HCT116 (cell line): ENCODE measurements at regions not wholly inside any gene's neighbourhood (a gene's known extent, or its start where the extent isn't known, plus 50 kb on each side); places are given as distances from the start of the nearest gene placed in this dataset.

Experiments
- ATAC-seq: fragments of 200-7000 bp; cut with Tn5 transposase; 2 replicates; pipeline ENCODE4 v1.9.1; 2020; ENCODE audit warnings: mild to moderate bottlenecking, moderate library complexity
- BruUV-seq: library from RNA; stranded (reverse); fragments of 400-500 nt; replicated peaks from 2 replicates; lab custom pipeline; 2021; lab: Mats Ljungman, UMichigan
- CTCF ChIA-PET: fragments of 300-600 bp; sonication (Branson Sonifier 250); formaldehyde crosslinking; loops from one replicate; lab custom pipeline; 2021; ENCODE audit warnings: antibody characterized with exemption; lab: Charles Lee
- POLR2A ChIA-PET: fragments of 300-600, 350-600 bp; sonication (Branson Sonifier 250); formaldehyde crosslinking; loops from one replicate; lab custom pipeline; 2021; ENCODE audit warnings: antibody characterized with exemption; lab: Charles Lee
- RAD21 ChIA-PET, 2 experiments: fragments of 300-600 bp; sonication (Branson Sonifier 250); formaldehyde crosslinking; loops; one replicate each; lab custom pipeline; 2023; ENCODE audit warnings: low total read pairs in 2 of 2; ENCODE audit not compliant: uncharacterized antibody in 2 of 2, unreplicated experiment in 2 of 2, low non-redundant PET in 1 of 2; lab: Charles Lee
- DNase-seq: peaks from one replicate; pipeline ENCODE4 v3.0.0-alpha.2; 2010; ENCODE audit warnings: low read depth, low spot score
- H2AFZ ChIP-seq: fragments of 200-600 bp; shearing (Covaris generic), sonication (generic); 2 replicates; pipeline ENCODE4 v1.6.1; 2017; ENCODE audit warnings: low read depth, mixed run types, mixed read lengths, antibody characterized with exemption, low read length; ENCODE audit not compliant: poor library complexity, severe bottlenecking
- H3K27ac ChIP-seq: 2 replicates; pipeline ENCODE4 v1.5.1; 2012; ENCODE audit warnings: low read depth, low read length
- H3K27me3 ChIP-seq: fragments of 200-600 bp; sonication (generic); 2 replicates; pipeline ENCODE4 v1.6.1; 2016; ENCODE audit warnings: mixed run types, low read length, mixed read lengths; ENCODE audit not compliant: insufficient read depth
- H3K36me3 ChIP-seq, 2 experiments: fragments of 200-500 bp in 1 of 2; fragments of 200-600 bp in 1 of 2; sonication (Bioruptor generic) in 1 of 2; sonication (generic) in 1 of 2; 2 replicates each; pipeline versions ENCODE4 v1.5.1 to v1.6.1; 2014 to 2016; ENCODE audit warnings: low read length in 2 of 2, inconsistent platforms in 1 of 2, mixed read lengths in 1 of 2, mixed run types in 1 of 2; ENCODE audit not compliant: insufficient read depth in 2 of 2, control insufficient read depth in 1 of 2
- H3K4me1 ChIP-seq, 2 experiments: fragments of 200-600 bp in 1 of 2; sonication (generic) in 1 of 2; 2 replicates each; pipeline versions ENCODE4 v1.5.1 to v1.6.1; 2012 to 2017; ENCODE audit warnings: low read length in 2 of 2, inconsistent platforms in 1 of 2, mild to moderate bottlenecking in 1 of 2, mixed read lengths in 1 of 2, mixed run types in 1 of 2, moderate library complexity in 1 of 2; ENCODE audit not compliant: insufficient read depth in 2 of 2, control insufficient read depth in 1 of 2
- H3K4me2 ChIP-seq: fragments of 200-600 bp; sonication (generic); 2 replicates; pipeline ENCODE4 v1.6.1; 2017; ENCODE audit warnings: mixed run types, low read length, mixed read lengths
- H3K4me3 ChIP-seq, 2 experiments: fragments of 200-600 bp in 1 of 2; sonication (generic) in 1 of 2; replicated peaks in 1 of 2; 2 replicates each; pipeline ENCODE4 v1.5.1; 2011 to 2016; ENCODE audit warnings: low read length in 2 of 2, control low read depth in 1 of 2, low read depth in 1 of 2, mild to moderate bottlenecking in 1 of 2, mixed read lengths in 1 of 2, mixed run types in 1 of 2
- H3K79me2 ChIP-seq: fragments of 200-600 bp; sonication (generic); 2 replicates; pipeline ENCODE4 v1.6.1; 2017; ENCODE audit warnings: mild to moderate bottlenecking, mixed run types, low read length, moderate library complexity, mixed read lengths; ENCODE audit not compliant: insufficient read depth
- H3K9ac ChIP-seq: fragments of 200-600 bp; sonication (generic); 2 replicates; pipeline ENCODE4 v1.6.1; 2016; ENCODE audit warnings: low read length, mixed read lengths
- H3K9me2 ChIP-seq: fragments of 200-600 bp; sonication (generic), shearing (Covaris generic); 2 replicates; pipeline ENCODE4 v1.6.1; 2017; ENCODE audit warnings: mixed run types, mild to moderate bottlenecking, moderate library complexity; ENCODE audit not compliant: insufficient read depth
- H3K9me3 ChIP-seq, 2 experiments: fragments of 200-500 bp in 1 of 2; fragments of 200-600 bp in 1 of 2; sonication (Bioruptor generic) in 1 of 2; sonication (generic) in 1 of 2; 2 replicates each; pipeline ENCODE4 v1.6.1; 2014 to 2017; ENCODE audit warnings: low read length in 2 of 2, mixed read lengths in 2 of 2, inconsistent platforms in 1 of 2, low read depth in 1 of 2, mild to moderate bottlenecking in 1 of 2, mixed run types in 1 of 2, moderate library complexity in 1 of 2; ENCODE audit not compliant: control insufficient read depth in 1 of 2, insufficient read depth in 1 of 2
- H4K20me1 ChIP-seq: fragments of 200-600 bp; sonication (generic), shearing (Covaris generic); 2 replicates; pipeline ENCODE4 v1.6.1; 2017; ENCODE audit warnings: mixed run types, mild to moderate bottlenecking, moderate library complexity; ENCODE audit not compliant: insufficient read depth
- ATF3 ChIP-seq: IDR thresholded peaks from 2 replicates; pipeline ENCODE4 v1.6.1; 2012
- CBX3 ChIP-seq: IDR thresholded peaks from 2 replicates; pipeline ENCODE4 v1.6.1; 2012; ENCODE audit warnings: low read depth
- CEBPB ChIP-seq: IDR thresholded peaks from 2 replicates; pipeline ENCODE4 v1.6.1; 2012; ENCODE audit warnings: low read depth
- CTCF ChIP-seq, 3 experiments: fragments of 200-600 bp in 1 of 3; sonication (generic) in 1 of 3; IDR thresholded peaks in 2 of 3; conservative IDR thresholded peaks in 1 of 3; 2 replicates each; pipeline ENCODE4 v1.5.1; 2012 to 2017; ENCODE audit warnings: low read depth in 2 of 3, low read length in 2 of 3, antibody characterized with exemption in 1 of 3, borderline replicate concordance in 1 of 3, control low read depth in 1 of 3, mild to moderate bottlenecking in 1 of 3, mixed read lengths in 1 of 3, mixed run types in 1 of 3, moderate library complexity in 1 of 3; ENCODE audit not compliant: insufficient read depth in 1 of 3
- EGR1 ChIP-seq: IDR thresholded peaks from 2 replicates; pipeline ENCODE4 v1.6.1; 2012; ENCODE audit warnings: low read depth
- ELF1 ChIP-seq: IDR thresholded peaks from 2 replicates; pipeline ENCODE4 v1.6.1; 2012; ENCODE audit warnings: low read depth, borderline replicate concordance
- EZH2 ChIP-seq: fragments of 200-600 bp; sonication (generic); IDR thresholded peaks from 2 replicates; pipeline ENCODE4 v1.6.1; 2017; ENCODE audit warnings: antibody characterized with exemption, mixed run types
- FOSL1 ChIP-seq: IDR thresholded peaks from 2 replicates; pipeline ENCODE4 v1.6.1; 2012; ENCODE audit warnings: low read depth
- POLR2A ChIP-seq: IDR thresholded peaks from 2 replicates; pipeline ENCODE4 v1.7.0; 2011; ENCODE audit warnings: borderline replicate concordance; ENCODE audit not compliant: insufficient read depth, insufficient read length; ENCODE audit errors: extremely low read depth
- POLR2AphosphoS5 ChIP-seq: IDR thresholded peaks from 2 replicates; pipeline ENCODE4 v1.6.1; 2011; ENCODE audit warnings: mild to moderate bottlenecking, low read depth, low read length, moderate library complexity
- REST ChIP-seq: IDR thresholded peaks from 2 replicates; pipeline ENCODE4 v1.6.1; 2012; ENCODE audit warnings: low read depth
- SP1 ChIP-seq: IDR thresholded peaks from 2 replicates; pipeline ENCODE4 v1.6.1; 2012; ENCODE audit warnings: low read depth
- TCF7L2 ChIP-seq: IDR thresholded peaks from 2 replicates; pipeline ENCODE4 v1.7.0; 2011; ENCODE audit warnings: borderline replicate concordance, inconsistent platforms; ENCODE audit not compliant: insufficient read depth, insufficient read length; ENCODE audit errors: extremely low read depth
- YY1 ChIP-seq: IDR thresholded peaks from 2 replicates; pipeline ENCODE4 v1.6.1; 2011; ENCODE audit warnings: low read length, low read depth, moderate library complexity, mild to moderate bottlenecking; ENCODE audit not compliant: insufficient replicate concordance; ENCODE audit errors: extremely low read depth
- ZNF274 ChIP-seq: fragments of 200-500 bp; sonication (Bioruptor generic); IDR thresholded peaks from 2 replicates; pipeline ENCODE4 v1.6.1; 2014; ENCODE audit warnings: mild to moderate bottlenecking, low read depth, low read length, inconsistent platforms
- intact Hi-C: fragments of 100-400 bp; cut with micrococcal nuclease; formaldehyde crosslinking; loops from 2 replicates; pipeline ENCODE4 v1.10.0; 2022

GRCh38 chr15:95327661-95328060, 1002.8 kb upstream of the NR2F2 start:
- no peaks in the 10 kb centered on the region for H3K27me3 ChIP-seq
- DNase-seq = no peak
- BruUV-seq = no TSS peak
- no peak overlapping the region for H3K27ac ChIP-seq
- ChIA-PET POLR2A (no interaction called here), RAD21 (no interaction called here), CTCF (no interaction called here)
- no peak overlapping the region for H3K4me2 ChIP-seq
- H3K4me1 ChIP-seq = no peaks in the 10 kb centered on the region
- H3K9me3 ChIP-seq = no peaks in the 10 kb centered on the region
- no peak overlapping the region for H3K4me3 ChIP-seq
- intact Hi-C loops = no loop called here
- no peak overlapping the region for H3K9ac ChIP-seq
- H2AFZ ChIP-seq = no peak overlapping the region
- H3K79me2 ChIP-seq = no peaks in the 10 kb centered on the region
- no peaks in the 10 kb centered on the region for H3K9me2 ChIP-seq
- H3K36me3 ChIP-seq = no peaks in the 10 kb centered on the region
- ATAC-seq = no peak
- TF ChIP-seq CEBPB (no peak), YY1 (no peak), POLR2AphosphoS5 (no peak), REST (no peak), ZNF274 (no peak), EZH2 (no peak), ELF1 (no peak), SP1 (no peak), CTCF (IDR thresholded peaks at IDR 0.05 in 2 of 3, conservative IDR thresholded peaks at IDR 0.05 in 1 of 3; ENCODE audit: borderline replicate concordance in 1 of 3, insufficient read depth in 1 of 3, low read depth in 2 of 3, low read length in 2 of 3) (no peak), FOSL1 (no peak), EGR1 (no peak), POLR2A (no peak), TCF7L2 (no peak), ATF3 (no peak), CBX3 (no peak)
- no peaks in the 10 kb centered on the region for H4K20me1 ChIP-seq
